SIG-M5 treated with dmso at 0.1 percent for 504 hours (cell line): ENCODE measurements at regions not wholly inside any gene's neighbourhood (a gene's known extent, or its start where the extent isn't known, plus 50 kb on each side); places are given as distances from the start of the nearest gene placed in this dataset.

Experiments used
- DNase-seq: peaks from one replicate; lab custom pipeline; 2025; ENCODE audit not compliant: unreplicated experiment; lab: John Stamatoyannopoulos, UW

GRCh38 chr4:182017038-182017437, 226.2 kb upstream of the TENM3 start:
- DNase-seq, result no peak

GRCh38 chr4:182018691-182019090, 224.5 kb upstream of the TENM3 start:
- no peak for DNase-seq

GRCh38 chr4:182019148-182019652, 224.0 kb upstream of the TENM3 start:
- DNase-seq, result no peak

- no peak for DNase-seq
These were observed 220.3 kb upstream of the TENM3 start for GRCh38 chr4:182022909-182023308.

- no peak for DNase-seq
These were observed 219.7 kb upstream of the TENM3 start for GRCh38 chr4:182023469-182023868.

GRCh38 chr4:182042945-182043344, 200.3 kb upstream of the TENM3 start:
- DNase-seq, result no peak

GRCh38 chr4:182048871-182049270, 194.3 kb upstream of the TENM3 start:
- no peak for DNase-seq

GRCh38 chr4:182056866-182057265, 186.3 kb upstream of the TENM3 start:
- DNase-seq, result no peak

- no peak for DNase-seq
These were observed 180.7 kb upstream of the TENM3 start for GRCh38 chr4:182062458-182062857.

- DNase-seq, result no peak
These were observed 180.3 kb upstream of the TENM3 start for GRCh38 chr4:182062936-182063335.

- no peak for DNase-seq
These were observed 179.6 kb upstream of the TENM3 start for GRCh38 chr4:182063651-182064050.

- no peak for DNase-seq
These were observed 177.9 kb upstream of the TENM3 start for GRCh38 chr4:182065255-182065654.

- DNase-seq, result no peak
These were observed 177.2 kb upstream of the TENM3 start for GRCh38 chr4:182066037-182066436.

GRCh38 chr4:182067828-182068227, 175.4 kb upstream of the TENM3 start:
- no peak for DNase-seq

GRCh38 chr4:182068920-182069319, 174.3 kb upstream of the TENM3 start:
- no peak for DNase-seq

- no peak for DNase-seq
These were observed 169.9 kb upstream of the TENM3 start for GRCh38 chr4:182073278-182073677.

GRCh38 chr4:182074139-182074538, 169.1 kb upstream of the TENM3 start:
- DNase-seq, result no peak

GRCh38 chr4:182074810-182075209, 168.4 kb upstream of the TENM3 start:
- DNase-seq, result no peak

- no peak for DNase-seq
These were observed 160.3 kb upstream of the TENM3 start for GRCh38 chr4:182082910-182083309.

GRCh38 chr4:182083671-182084410, 159.4 kb upstream of the TENM3 start:
- DNase-seq, result no peak

- DNase-seq, result no peak
These were observed 158.1 kb upstream of the TENM3 start for GRCh38 chr4:182085051-182085480.

- no peak for DNase-seq
These were observed 153.9 kb upstream of the TENM3 start for GRCh38 chr4:182089326-182089725.

GRCh38 chr4:182090186-182090585, 153.0 kb upstream of the TENM3 start:
- no peak for DNase-seq
